HG03571 (cell line): ENCODE measurements at regions not wholly inside any gene's neighbourhood (a gene's known extent, or its start where the extent isn't known, plus 50 kb on each side); places are given as distances from the start of the nearest gene placed in this dataset.

ENCODE experiments used
- ATAC-seq: cut with Tn5 transposase; IDR thresholded peaks from one replicate; pipeline ENCODE4 v1.9.1; 2021; ENCODE audit not compliant: unreplicated experiment

DNA sequence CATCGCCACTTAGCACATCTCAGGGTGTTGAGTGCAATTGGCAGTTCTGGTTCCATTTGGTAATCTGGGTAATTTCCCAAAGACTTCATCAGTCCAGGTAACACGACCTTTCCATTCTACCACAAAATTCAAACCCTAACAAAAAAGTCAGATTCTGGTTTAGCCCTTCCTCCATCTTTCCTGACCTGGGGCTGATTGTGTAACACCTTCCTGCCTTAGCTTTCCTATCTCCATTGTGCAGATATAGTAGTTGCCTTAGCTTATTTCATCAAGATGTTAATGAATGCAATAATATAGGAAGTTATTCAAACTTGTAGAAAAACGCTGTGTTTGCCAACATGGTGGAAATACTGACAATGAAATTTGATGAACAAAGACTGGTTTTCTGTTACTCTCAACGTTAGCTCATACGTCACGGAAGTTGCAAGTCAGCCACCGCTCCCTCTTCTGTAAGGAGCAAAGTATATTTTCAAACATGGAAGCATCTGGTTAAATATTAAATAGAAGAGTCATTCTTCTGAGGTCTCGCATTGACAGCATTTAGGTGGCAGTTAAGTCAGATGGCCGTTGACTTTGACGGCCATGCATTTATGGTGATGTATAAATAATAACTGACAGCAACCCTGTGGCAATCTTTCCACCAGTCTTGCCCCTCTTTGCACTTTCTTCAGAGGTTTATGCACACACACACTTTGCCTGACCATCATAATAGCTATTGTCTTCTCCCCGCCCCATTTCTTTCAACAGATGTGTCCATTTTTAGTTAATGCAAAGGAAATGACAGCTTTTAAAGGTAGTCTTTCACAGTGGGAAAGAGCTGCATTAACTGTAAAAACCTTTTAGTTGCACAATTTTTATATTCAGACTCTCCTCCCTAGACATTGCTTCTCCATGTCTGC is 205.1 kb upstream of the BMPER start:
- ATAC-seq = no peak

DNA sequence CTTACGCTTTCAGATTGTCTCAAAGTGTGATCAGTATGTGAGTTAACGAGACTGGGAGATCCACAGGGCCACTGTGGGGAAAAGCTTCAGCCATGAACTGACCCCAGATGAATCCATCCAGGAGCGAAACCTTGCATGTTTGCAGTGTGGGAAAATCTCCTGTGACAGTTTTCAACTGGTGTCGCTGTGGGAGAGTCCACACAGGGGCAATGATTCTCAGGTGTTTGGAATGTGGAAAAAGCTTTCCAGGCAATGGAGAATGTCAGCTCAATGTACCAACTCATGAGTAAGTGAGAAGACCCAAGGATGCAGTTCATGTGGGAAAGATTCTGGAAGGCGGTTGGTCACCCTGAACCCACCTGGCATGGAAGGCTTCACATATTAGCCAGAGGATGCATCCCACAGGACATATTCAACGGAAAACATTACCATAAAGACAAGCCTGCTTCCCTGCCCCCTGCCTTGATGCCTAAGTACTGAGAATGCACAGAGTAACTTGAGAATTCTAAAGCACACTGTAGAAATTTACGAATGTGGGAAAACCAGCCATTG is 204.1 kb upstream of the BMPER start:
- ATAC-seq = no peak

DNA sequence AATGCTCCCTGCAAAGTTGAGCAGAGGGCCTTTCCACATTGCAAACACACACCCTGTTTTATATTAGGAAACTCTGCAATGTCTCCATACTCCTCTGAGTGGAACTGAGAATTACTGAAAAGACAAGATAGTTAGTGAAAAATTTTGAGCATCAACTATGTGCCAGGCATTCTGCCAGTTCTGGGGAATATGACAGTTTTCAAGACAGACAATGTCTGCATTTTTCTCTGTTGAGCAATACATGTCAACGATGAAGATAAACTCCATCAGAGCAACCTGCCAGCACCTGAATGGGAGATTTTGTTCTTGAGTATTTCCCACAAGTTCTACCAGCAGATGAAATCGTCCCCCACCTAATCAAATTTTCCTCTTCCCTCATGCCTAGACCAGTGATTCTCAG is 203.4 kb upstream of the BMPER start:
- no peak for ATAC-seq

DNA sequence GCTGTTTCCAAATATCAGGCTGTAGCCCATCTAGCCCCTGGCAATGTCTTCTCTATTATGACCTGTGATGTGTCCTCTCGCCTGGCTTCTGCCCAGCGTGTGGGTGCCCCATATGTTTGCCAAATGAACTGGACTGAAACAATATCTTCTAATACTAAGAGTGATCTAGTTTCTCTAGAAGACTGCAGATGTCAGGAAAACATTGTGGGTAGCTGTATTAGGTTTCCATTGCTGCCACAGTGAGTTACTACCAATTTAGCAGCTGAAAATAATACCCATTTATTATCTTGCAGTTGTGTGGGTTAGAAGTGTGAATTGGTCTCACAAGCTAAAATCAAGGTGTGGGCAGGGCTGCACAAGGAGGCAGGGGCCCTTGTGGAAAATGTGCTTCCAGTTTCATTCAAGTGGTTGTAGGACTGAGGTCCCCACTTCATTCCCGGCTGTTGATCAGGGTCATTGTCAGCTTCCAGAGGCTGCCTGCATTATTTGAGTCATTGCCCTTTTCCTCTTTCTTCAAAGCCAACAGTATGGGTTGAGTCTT is 202.8 kb upstream of the BMPER start:
- ATAC-seq = no peak

DNA sequence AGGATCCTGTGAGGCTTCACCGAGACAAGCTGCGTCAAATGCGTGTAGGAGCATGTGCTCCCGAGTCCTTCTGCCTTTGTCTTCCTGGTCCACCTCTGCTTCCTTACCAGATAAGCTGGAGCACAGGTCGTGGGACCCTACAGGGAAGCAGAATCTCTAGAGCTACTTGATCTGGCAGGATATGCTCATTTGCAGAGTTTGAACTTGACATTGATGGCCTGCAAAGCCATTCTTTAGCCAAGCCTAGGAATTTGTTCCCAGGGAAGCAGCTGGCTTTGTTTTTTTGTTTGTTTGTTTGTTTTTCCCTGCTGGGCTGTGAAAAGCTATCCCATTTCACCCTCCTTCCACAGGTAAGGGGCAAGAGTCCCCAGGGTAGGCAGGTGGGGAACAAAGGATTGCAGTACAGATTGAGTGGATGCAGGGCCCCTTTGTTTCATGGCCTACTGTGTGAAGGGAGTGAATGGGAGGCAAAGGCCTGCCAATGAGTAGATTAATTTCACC is 200.0 kb upstream of the BMPER start:
- ATAC-seq = no peak

DNA sequence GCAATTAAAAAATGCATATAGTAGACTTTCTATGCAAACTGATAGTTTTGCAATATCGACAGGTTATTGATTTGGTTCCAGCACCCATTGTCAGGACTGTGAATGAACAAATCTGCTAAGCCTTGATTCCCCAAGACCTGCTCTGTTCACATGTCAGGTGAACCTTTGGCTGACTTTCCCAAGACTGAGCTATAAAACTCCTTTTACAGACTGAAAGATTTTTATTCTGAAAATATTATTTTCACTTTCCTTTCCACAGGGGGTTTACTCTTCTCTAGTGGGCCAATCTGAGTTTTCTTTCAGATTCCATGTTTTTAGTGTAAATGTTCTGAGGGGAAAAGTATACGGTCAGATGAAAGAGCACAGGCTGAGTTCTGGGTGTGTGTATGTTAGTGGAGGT is 199.2 kb upstream of the BMPER start:
- ATAC-seq = no peak

DNA sequence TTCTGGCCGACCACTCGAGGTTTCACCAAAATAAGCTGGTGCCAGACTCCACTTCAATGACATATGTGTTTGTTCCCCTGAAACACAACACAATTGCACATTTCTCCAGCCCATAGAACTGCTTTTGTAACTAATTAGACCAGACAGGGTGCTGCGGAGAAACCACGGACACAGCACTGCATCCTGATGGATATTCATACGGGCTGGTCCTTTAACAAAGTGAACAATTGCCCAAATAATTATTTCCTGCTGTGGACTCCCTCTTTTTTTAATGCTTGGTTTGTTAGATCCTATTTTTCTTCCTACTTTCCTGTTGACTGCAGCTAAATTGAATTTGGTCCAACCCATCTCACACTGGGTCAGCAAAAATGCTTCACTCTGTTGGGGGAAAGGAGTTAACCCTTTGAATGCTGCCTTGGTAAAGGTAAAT is 198.6 kb upstream of the BMPER start:
- ATAC-seq = no peak

DNA sequence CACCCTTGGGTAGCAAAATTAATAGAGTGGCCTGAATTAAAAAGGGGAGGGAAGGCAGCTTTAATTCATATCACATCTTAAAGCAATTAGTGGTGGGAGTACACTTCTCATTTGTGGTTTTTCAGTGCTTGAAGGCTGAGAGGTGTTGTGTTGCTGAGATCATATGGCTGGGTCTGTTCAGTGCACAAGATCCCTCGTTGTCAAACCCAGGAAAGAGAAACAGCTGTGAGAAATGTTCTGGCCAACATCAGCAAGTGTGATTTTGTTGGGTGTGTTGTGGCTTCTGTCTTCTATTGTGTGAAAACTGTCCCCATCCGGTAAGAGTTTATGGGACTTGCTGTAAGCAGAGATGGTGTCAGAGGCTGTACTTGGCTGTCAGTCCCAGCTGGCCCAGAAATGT is 197.9 kb upstream of the BMPER start:
- ATAC-seq = no peak

DNA sequence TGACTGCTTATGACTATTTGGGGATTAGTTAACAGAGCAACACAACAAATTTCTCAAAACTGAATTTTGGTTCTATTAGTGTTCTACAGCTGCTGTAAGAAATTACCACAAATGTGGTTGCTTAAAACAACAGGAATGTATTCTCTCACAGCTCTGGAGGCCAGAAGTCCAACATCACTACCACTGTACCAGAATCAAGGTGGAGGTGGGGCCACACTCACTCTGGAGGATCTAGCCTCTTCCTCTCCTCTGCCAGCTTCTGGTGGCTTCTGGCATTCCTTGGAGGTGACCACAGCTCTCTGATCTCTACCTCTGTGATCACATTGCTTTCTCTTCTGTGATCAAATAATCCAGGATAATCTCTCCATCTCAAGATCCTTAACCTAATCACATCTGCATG is 194.7 kb upstream of the BMPER start:
- no peak for ATAC-seq

DNA sequence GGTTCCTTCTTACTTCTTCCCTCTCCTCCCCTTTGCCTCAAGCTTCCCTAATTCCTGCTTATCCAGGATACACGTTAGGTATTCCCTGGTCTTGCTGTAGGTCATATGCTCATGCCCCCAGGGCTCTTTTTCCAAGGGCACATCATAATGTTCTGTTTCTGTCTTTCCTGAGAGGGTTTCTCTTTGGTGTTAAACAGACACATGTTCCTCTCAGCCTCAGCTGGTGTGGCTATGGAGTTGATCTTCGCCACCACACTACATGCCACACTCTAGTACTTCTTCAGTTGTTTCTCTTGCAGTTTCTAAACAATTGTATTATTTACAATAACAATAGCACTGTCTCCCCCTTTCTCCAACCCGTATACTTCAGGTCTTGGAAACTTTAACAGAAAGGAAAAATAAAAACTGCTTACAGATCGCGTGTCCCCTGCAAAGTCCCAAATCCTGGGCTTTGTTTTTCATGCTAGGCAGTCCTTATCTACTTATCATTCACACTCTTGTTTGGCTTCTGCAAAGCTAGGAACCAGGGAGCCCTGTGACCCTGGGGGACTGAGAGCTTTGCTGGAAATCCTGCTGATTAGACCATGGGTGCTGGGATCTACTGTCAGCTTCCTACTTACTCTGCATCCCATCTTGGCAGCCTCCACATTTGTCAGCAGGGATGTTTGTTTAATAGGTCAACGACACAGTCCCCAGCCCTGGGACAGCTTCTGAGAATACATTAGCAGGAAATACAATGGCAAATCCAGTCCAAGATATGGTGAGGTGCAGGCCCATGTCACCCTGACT is 193.9 kb upstream of the BMPER start:
- ATAC-seq = no peak

DNA sequence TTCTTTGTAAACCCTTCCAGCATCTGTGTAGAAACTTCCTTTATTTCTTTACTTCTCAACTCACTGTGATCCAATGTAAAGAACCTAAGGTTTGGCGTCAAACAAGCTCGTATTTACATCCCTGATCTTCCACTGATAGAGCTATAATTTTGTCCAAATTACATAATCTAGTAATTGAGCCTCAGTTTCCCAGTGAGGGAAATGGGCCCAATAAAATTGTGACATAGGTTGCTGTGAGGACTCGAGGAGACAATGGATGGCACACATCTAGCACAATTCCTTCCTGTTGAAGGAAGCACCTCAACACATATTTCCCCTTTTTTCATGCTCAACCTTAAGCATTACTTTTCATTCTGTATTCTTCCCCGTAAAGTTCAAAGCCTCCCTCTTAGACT is 193.3 kb upstream of the BMPER start:
- no peak for ATAC-seq

DNA sequence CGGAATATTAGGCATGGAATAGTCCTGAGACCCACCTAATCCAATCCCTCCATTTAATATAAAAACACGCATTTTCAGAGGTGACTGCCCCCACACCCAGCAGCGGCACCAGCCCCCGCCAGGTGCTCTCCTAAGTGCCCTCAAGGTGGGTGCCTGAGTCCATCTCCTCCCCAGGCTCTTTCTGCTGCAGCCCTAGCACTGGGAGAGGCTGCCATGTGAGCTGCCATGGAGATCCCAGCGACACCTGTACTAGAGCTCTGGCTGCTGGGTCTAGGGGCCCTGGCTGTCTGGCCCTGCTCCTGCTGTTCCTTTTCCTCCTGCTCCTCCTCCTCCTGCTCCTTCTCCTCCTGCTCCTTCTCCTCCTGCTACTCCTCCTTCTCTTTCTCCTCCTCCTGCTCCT is 191.1 kb upstream of the BMPER start:
- no peak for ATAC-seq

DNA sequence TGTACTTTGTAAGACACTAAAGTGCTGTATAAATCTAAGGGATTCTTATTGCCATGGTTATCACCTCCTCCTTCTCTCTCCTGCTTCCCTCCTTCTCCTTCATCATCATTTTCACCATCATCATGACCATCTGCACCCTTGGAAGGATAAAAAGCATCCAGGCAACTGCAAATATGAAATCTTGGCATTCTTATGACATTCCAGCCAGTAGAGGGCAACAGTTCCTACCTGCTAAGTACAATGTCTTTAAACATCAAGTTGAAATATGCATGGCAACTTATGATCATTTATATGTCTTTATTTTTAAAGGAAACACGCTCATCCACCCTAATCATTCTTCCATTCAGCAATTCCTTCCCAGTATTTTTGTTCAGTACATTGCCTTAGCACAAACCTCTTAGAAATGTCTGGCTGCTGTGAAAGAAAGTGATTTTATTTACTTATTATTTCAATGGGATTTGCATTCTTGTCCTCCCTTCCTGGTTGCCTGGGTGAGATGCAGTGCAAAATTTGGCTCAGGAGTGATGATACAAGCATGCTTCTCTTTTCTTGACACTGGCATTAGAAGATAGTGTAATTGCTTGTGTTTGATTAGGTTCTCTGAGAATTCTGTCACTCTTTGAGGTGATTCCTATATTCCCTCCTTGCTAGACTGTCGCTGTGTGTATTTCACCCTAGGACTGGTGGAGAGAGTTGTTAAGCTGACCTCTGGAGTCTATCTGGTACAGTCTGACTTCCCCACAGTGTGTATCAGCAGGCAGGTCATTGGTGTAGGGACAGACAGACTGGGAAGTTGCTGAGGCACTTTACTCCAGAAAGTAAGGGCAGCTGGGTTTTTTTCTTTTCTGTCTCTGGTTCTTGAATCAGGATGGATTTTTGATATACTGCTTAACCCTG is 188.5 kb upstream of the BMPER start:
- ATAC-seq = no peak

DNA sequence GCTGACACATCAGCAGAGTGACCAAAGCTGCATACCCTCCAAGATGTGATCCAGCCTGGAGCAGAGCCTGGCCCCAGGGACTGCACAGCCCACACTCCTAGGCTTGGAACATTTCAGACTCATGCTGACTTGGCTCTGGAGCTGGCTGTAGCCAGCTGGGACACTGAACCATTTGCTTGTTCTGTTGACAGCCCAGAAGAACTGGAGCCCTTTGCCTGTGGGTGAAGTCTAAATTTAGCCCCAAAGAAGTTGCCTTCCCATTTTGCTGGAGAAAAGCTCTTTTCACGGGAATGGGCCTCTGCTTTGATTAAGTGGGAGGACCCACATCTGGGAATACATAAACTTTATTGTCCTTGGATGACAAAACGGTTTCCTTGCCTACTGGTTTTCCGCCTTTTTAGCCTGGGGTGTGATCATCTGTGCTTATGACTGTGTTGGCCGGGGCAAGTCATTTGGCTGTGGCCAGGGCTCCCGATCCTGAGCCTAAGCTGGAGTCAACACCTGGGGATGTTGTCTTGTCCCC is 186.2 kb upstream of the BMPER start:
- no peak for ATAC-seq

DNA sequence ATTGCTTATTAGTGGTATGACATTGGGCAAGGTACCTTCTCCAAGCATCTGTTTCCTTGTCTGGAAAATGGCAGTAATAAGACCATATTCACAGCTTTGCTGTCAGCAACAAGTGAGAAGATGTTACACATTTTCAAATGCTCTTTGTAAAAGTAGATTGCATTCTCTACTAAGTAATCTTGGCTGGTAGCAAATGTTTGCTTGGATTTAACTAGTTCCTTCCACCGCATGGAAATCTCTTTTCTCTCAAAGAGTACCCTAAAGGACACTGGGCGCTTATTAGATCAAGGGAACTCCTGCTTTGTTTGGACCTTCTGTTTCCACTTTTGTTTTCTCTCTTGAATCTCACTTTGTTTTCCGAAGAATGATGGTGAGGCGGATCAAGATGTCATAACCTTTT is 185.2 kb upstream of the BMPER start:
- ATAC-seq = no peak

DNA sequence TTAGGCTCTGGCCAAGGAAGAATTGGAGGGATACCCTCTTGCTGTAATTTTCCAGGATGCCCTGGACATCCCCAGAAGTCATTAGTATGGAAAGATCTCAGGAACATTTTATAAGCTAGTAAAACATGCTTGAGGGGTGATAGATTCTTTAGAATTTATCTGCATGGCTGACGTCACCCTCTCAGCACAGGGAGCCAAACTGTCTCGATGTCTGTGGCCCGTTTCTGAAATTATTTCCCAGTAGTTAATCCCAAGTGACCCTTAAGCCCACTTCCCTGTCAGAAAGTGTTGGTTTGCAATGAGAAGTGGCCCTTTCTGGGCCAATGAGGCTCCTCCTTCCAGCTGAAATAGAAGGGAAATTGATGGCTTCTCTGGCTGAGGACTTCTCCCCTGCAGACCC is 184.5 kb upstream of the BMPER start:
- no peak for ATAC-seq

DNA sequence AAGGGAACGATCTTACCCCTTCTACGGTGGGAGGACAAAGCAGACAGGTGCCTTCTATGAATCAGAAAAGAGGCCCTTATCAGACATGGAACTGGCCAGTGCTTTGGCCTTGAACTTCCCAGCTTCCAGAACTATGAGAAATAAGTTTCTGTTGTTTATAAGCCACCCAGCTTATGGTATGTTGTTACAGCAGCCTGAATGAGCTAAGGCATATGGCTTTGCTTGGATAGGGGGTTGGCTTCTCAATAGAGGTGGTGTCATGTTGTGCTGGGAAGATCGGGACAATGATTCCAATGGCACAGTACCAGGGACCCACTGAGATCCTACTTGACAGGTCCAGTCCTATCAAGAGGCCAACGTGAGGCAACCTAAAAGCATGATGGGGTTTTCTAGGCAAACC is 183.4 kb upstream of the BMPER start:
- no peak for ATAC-seq

DNA sequence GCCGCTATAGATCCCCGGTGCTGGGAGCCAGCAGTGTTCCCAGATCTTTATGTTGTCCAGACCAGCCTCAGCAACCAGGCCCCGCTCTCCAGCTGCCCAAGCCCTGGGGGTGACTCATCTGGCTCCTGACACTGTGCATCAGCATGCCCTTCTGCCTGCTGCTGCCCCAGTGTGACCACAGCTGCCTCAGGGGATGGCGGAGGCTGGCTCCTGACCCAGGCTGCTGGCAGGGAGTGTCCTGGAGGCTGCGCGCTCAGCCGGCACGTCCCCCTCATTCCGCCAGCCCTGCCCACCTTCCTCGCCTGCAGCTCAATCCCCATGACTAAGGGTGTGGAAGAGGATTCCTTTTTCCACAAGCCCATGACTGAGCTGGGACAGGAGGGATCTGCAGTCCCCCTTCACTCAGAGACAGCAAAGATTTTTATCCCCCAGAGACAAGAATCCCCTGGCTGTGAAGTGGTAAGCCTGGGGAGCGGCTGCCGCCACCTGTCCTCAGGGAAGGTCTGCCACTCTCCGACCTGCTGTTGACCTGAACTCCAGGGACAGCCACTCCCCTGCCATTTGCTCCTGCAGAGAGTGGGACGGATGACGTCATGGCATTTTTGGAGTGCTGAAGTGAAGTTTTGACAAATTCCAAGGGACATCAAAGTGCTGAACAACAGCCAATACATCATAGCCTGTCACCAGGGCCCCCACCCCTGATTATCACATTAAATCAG is 182.8 kb upstream of the BMPER start:
- no peak for ATAC-seq

DNA sequence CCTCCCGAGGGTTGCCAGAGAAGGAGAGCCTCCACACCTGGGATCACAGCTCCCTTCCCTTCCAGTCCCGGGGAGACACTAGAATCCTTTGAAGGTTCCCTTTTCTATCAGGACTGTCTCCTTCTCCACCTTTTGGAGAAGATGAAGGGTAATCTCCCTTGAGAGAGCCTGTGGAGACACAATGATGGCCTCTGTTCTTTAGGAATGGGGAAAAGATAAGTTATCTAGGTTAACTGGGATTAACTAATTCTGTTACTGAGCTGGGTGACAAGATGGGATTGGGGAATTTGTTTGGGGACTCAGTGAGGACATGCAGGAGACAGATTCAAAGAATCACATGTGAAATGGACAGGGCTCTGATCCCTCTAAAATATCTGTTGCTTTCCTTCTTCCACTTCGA is 181.1 kb upstream of the BMPER start:
- ATAC-seq = no peak
